ENCODE measurements at regions not wholly inside any gene's neighbourhood (a gene's known extent, or its start where the extent isn't known, plus 50 kb on each side); places are given as distances from the start of the nearest gene placed in this dataset.
"Not testable (repeated sequence)": the region's sequence is repeated elsewhere in the genome, so short reads cannot be mapped to it uniquely, and the experiment has no call there.

DNA sequence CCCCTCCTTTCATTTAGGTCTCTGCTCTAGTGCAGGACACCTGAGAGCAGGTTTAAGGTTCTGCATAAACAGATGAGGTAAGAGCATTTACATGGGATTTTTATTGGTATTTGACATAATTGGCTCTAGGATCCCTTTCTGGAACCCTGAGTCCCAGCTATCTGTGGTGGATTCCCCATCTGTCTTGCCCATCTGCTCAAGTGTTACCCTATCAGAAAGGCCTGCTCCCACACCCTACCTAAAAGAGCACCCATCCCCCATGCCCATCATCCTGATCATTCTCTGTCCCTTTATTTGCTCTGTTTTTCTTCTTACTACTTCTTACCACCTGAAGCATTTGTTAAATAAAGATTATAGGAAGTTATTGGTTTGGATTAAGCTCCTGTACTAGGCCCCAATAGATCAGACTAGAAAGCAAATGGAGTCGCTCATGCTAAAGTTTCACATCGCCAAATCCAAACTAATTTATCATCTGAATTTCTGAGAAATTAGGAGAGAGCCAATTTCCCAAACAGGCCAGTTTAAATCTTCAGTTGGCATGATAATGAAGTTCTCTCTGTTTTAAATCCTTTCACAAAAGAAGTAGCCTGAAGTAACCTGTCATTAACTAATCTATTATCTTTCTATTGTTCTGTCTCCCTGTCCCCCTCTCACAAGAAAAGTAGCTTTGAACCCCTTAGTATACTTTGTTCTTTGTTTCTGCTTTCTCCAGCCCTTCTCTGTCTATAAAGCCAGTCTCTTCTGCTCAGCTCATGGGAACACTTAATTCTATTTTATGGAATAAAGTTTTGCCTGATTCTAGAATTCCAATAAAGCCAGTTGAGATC, 178.6 kb downstream of the ZNF674 start:
- DNase-seq (ENCODE audit: low spot score), result no peak

DNA sequence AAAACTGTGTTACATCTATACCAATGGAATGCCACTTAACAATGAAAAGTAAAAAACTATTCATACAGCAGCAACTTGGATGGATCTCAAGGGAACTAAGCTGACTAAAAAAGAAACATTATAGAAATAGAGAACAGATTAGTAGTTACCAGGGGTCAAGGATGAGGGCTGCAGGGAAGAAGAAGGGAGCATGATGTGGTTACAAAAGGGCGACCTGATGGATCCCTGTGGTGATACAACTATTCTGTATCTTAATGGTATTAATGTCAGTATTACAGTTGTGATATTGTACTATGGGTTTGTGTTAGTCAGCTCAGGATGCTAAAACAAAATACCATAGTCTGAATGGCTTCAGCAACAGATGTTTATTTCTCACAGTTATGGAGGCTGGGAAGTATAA, 190.7 kb downstream of the ZNF674 start:
- DNase-seq (ENCODE audit: low spot score), result no peak

DNA sequence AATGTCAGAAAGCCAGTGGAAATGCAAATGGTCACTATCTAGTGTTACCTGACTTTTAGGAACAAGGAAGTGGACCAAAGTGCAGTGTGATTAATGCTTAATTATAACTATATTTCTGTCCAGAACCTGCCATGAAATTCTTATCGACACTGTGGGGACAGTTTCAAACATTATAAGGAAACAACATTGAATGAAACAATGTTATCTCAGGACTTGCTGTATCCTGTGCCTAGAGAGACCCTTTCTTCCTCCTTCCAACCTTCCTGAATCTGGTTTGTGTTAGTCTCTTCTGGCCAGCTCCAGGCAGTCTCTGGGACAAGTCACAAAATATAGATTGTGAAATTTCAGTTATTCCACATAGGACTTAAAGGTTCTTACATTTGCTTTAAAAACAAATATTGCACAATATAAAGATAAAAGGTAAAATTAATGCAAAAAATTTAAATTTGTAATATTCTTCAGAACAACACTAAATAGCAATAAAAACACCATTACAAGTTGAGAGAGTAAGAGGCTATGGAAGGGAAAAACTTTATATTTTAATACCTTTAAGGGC, 203.4 kb downstream of the ZNF674 start:
- DNase-seq (ENCODE audit: low spot score), result no peak

DNA sequence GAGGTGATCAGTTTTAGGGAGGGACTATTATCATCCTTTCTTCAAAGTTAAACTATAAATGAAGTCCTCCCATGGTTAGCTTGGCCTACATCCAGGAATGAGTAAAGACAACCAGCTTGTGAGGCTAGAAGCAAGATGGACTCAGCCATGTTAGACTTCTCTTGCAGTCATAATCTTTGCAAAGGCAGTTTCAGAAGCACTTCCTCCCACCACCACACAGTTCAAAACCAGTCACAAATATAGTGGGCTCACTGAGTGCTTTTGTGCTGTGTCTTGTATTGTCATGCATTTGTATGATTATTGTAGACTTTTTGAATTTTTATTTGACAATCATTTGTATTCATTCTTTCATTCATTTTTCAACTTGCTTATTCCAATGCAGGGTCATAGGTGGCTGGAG, 204.5 kb downstream of the ZNF674 start:
- no peak for DNase-seq (ENCODE audit: low spot score)

DNA sequence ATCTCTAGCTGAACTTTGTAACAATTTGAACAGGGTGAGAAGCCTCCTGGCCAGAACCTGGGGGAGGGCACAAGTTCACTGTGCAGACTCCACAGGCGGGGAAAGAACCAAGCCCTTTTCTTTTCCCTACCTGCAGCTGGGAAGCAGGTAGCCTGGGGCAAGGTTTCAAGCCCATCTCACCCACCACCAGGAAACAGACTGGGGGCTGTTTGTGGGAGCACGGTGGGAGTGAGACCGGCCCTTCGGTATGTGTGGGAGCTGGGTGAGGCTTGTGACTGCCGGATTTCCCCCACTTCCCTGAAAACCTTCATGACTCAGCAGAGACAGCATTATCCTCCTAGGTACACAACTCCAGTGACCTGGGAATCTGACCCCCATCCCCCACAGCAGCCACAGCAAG, 211.7 kb downstream of the ZNF674 start:
- DNase-seq (ENCODE audit: low spot score), result no peak

DNA sequence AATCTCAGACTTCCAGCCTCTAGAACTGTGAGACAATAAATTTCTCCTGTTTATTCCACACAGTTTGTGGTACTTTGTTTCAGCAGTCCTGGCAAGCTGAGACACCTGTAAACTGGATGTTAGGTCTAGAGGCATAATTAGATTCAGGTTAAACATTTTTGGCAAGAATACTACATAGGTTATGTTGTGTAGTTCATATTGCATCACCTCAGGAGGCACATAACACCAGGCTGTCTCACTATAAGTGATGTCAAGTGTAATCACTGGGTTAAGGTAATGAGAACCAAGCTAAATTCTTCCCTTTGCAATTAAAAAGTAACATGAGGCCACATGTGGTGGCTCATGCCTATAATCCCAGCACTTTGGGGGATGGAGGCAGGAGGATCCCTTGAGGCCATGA, 214.2 kb downstream of the ZNF674 start:
- no peak for DNase-seq (ENCODE audit: low spot score)

DNA sequence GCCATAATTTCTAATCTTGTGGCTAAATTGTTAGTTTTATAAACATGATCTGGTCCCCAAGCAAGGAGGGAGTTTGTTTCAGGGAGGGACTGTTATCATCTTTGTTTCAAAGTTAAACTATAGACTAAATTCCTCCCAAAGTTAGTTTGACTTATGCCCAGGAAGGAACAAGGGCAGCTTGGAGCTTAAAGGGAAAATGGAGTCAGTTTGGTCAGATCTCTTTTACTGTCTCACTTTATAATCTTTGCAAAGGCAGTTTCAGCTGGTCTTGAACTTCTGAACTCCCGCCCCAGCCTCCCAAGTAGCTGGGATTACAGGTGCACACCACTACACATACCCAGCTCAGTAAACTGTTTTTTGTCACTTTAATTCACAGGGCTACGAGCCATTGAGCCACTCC, 214.7 kb downstream of the ZNF674 start:
- DNase-seq (ENCODE audit: low spot score), result no peak

DNA sequence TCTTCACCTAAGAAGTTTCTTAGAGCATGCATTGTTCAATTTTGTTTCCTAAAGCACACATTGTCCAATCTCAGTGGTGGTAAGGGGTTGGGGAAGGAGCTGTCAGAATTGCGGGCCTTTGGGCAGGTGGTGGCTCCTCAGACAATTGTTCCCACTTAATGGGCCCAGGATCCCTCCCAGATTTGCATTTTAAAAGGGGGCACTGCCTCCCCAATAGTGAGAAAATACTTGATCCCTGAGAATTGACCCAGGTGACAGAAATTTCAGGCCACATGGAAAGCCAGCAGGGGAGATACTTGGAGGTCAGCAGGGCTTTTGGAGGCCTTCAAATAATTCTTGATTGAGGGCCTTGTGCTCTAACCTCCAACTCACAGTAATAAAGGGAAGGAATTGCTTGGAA, 217.1 kb downstream of the ZNF674 start:
- DNase-seq (ENCODE audit: low spot score), result no peak

DNA sequence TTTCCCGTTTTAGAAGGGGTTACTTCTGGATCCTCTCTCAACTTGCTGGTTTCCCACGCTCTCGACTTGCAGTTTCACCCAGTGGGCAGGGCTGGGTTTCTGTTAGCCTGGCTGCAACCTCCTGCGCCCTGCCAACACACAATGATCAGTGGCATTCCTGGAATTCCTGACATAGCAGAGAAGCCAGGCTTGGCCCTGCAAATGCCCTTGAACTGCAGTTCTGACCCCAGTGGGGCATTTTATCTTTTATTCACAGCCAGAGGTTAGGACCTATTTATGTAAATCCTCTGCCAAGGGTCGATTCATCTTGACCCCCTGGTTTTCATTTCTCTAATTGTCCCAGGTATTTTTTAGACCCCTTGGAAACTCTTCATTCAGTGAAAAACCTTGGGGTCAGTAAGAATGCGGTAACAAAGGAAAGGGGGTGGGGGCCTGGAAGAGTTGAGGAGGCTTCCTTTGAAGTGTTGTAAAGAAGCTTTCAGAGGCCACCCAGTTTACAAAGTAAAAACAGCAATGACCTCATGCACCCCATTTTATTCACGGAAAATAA, 217.6 kb downstream of the ZNF674 start:
- DNase-seq (ENCODE audit: low spot score), result no peak

DNA sequence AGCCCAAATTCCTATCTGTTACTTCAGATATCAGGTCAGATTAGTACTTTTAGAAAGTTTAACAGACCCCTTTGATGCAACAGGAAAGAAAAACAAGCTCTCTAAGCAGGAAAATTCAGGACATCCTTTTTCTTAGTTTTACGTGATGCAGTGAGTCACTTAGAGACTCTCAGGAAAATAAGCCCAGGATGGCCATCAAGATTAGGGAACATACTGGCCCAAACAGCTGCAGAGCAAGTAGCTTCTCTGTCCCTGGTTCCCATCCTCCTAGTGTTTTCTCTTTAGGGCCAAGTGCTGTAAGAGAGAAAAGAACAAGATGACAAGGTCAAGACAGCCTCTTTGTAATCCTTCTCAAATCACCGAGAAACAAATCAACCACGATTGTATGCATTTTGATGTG, 219.1 kb downstream of the ZNF674 start:
- DNase-seq (ENCODE audit: low spot score), result no peak

DNA sequence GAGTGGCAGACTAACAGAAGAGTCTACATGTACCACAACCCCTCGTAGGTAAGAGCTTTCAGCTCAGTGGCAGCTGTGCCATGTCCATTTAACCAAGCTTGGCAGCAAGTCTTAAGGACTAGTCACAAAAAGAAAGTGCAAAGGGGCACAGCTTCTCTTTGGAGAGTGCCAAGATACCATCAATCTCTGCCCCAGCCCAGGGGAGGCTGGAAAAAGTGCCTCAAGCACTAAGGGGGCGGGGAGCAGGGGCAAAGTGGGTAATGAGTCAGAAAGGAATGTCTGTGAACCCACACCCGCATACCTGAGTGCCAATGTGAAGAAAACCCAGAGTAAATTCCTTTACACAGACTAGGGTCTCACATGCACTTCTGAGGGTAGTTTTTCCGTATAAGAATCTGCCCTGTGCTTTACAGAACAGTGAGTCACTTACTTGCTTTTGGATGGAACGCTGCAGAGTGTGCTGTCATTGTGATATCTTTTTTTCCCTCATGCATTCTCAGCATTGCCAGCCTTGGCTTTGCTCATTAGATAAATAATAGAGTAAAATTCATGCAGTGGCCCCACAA, 219.8 kb downstream of the ZNF674 start:
- no peak for DNase-seq (ENCODE audit: low spot score)

DNA sequence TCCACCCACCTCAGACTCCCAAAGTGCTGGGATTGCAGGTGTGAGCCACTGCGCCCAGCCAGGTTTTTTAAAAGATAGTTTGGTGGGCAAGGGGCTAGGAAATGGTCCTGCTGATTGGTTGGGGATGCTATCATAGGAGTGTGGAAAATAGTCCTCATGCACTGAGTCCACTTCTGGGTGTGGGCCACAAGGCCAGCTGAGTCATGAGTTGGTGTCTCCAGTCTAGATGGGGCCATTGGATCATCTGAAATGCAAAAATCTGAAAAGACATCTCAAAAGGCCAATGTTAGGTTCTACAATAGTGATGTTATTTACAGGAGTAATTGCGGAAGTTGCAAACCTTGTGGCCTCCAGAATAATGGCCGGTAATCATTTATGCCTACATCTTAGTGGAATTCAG, 221.1 kb downstream of the ZNF674 start:
- no peak for DNase-seq (ENCODE audit: low spot score)

DNA sequence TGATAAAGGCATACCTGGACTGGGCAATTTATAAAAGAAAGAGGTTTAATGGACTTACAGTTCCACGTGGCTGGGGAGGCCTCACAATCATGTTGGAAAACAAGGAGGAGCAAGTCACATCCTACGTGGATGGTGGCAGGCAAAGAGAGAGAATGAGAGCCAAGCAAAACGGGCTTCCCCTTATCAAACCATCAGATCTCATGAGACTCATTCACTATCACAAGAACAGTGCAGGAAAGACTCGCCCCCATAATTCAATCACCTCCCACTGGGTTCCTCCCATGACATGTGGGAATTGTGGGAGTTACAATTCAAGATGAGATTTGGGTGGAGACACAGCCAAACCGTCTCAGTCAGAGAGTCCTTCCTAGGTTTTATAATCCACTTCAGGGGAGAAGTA, 222.3 kb downstream of the ZNF674 start:
- not testable (repeated sequence) for DNase-seq (ENCODE audit: low spot score)

DNA sequence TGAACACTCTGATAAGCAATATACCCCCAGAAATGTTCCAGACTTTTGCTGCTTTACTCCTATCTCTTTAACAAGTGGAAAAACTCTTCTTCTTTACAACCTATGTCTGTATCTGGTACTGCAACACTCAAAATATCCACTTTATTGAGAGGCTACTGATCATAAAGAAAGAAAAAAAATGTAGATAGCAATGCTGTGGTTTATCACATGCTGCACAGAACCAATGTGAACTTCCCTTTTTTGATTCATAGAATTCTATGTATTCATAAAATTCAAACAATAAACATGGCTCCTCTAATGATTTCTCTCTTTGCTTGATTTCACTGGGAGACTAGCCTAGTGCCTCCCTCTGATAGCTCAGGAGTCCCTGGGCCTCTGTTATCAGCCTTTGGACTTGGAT, 223.5 kb downstream of the ZNF674 start:
- DNase-seq (ENCODE audit: low spot score), result no peak

DNA sequence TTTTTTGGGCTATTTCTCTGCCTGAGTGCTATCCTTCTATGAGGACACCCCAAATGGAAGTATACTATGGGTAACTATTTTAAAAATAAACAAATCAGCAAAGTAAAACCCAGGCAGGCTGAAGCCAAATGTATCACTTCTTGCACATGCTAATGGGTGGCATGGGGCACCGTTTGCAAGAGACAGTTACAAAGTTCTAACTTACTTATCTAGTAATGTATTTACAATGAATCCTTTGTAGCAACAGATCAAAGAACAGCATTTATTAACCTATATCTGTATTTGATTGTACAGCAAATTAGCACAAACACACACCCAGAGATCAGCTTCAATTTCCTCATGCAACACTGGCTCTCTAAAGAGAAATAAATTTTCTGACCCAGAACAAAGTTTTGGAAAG, 225.5 kb downstream of the ZNF674 start:
- DNase-seq (ENCODE audit: low spot score), result no peak

DNA sequence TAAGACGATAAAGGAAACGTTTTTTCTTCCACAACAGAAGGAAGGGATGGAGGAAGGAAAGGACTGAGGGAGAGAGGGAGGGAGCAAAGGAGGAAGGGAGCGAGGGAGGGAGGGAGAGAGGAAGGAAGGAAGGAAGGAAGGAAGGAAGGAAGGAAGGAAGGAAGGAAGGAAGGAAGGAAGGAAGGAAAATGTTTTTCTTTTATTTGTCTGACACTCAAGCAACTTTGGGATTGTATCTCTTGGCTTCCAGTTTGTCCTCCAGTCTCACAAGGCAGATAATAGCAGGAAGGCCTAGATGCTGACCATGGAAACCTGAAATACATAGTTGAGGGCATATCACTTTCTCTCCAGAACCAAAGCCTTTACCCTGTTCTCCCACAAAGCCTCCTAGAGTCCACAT, 226.7 kb downstream of the ZNF674 start:
- DNase-seq (ENCODE audit: low spot score), result no peak

DNA sequence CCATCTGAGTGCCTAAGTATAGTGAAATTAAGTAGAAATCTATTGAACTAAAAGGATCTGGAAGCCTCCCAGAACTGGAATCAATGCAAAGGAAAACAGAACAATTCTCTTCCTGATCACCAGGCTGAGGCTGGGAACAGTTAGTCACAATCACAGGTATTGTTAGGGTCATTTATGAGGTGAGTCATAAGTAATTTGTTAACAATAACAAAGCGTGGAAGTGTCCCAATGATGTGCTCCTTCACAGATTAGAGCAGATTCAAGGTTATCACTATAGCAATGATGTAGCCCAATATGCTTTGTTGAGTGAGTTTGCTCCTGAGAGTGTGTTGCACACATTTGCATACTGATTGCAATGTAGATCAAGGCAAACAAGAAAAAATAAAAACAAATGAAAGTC, 228.1 kb downstream of the ZNF674 start:
- DNase-seq (ENCODE audit: low spot score), result no peak

DNA sequence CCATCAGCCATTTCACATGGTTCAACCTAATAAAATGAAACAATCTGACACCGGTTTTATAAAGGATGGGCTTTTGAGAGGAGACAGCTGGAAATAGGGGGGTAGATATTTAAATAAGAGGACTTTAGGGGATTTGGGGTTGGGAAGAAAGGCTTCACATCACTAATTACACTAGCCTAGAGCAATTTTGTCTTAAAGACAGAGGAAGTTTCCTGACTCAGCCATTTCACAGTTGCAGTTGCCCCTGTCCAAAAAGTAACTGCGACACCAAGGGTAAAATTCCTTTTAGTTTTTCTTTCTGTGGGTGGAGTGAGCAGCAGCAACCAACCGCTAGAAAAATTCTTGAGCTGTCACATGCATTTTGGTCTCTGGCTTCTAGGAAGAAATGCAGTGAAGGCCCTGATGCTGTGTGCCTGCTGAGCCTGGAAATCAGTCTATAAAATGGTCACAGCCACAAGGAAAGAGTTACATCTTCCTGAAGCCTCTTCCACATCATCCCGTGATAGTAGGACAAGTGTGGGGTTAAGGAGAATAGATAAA, 233.6 kb downstream of the ZNF674 start:
- no peak for DNase-seq (ENCODE audit: low spot score)

DNA sequence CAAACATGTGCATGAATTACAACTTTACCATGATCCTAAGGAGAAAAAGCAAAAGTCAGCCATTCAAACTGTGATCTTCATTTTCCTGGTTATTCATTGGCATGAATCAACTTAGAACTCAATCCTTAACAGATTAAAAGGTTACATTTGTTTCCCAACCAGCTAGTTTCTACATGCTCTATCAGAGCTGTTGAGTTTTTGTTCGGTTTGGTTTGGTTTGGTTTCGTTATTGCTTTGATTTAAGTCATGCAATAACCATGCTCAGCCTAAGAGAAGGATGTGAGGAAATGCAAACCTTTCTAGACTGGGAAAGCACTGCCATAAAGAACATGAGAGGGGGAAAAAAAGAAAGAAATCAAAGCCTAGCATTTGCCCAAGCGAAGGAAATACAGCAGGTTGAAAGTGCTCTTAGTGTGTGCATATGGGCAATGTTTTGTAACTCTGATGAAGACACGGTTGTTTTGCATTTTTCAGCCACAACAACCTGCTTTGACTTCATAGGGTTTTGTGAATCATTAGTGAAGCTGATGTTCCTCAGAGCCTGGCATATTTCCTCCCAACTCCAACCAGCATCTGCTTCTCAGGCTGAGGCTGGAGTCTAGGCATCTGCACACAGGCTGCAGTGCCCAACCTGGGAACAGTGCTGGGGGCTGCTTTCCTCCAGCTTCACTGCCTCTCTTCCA, 234.3 kb downstream of the ZNF674 start:
- no peak for DNase-seq (ENCODE audit: low spot score)

DNA sequence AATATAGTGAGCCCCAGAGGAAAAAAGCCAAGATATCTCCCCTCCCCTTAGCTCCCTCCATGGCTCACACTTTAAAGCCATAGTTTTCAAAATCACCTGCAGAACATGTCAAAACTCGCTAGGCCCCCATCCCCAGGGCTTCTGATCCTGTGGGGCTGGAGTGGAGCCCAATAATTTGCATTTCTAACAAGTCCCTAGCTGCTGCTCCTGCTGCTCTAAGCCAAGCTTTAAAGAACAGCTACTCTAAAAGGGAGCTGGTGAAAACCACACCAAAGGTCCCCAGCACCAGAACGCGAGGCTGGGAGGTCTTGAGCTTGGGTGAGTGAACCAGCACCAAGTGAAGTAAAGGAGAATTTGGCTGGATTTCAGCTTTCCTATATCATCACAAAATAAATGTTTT, 237.1 kb downstream of the ZNF674 start:
- no peak for DNase-seq (ENCODE audit: low spot score)

DNA sequence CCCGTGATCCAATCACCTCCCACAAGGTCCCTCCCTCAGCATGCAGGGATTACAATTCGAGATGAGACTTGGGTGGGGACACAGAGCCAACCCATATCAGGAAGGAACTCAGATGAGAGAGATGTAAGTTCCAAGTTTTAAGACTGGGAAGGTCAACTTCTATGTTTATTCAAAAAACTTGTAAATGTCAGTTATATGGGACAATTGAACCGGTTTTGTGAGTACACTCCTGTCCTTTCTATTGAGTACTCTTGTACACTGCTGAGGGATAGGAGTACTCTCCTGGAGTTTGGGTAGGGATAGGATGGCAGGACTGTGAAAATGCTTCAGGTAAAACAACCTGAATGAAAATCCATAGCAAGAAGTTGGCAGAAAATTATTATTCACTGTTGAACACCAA, 239.1 kb downstream of the ZNF674 start:
- DNase-seq (ENCODE audit: low spot score), result no peak

DNA sequence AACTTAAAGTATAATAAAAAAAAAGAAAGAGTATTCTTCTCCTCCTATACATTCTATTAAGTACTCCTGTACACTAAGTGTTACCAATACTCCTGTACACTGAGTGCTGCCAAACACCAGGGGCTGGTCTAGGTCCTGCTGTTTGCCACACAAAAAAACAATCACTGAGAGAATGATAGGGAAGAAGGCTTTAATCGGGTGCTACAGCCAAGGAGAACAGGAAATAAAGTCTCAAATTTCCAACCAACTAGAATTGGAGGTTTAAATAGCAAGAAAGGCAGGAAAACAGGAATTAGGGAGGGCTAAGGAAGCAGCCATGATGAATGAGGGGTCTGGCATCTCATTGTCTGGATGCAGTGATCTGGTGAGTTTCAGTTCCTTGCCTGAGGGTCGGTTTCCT, 239.8 kb downstream of the ZNF674 start:
- no peak for DNase-seq (ENCODE audit: low spot score)

DNA sequence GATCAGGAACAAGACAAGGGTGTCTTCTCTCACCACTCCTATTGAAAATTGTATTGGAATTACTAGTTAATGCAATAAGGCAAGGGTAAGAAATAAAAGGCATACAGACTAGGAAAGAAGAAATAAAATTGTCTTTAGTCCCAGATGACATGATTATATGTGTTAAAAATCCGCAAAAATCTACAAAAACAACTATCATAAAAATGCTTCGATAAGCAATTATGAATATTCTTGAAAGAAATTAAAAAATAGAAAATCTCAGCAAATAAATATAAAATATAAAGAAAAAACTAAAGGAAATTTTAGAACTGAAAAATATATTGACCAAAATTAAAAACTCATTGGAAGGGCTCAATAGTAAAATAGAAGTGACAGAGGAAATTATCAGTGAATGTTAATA, 243.3 kb downstream of the ZNF674 start:
- DNase-seq (ENCODE audit: low spot score), result no peak
